ENCODE measurements at regions not wholly inside any gene's neighbourhood (a gene's known extent, or its start where the extent isn't known, plus 50 kb on each side); places are given as distances from the start of the nearest gene placed in this dataset.

GRCh38 chr13:84443463-84443862 is 561.2 kb upstream of the SLITRK1 start:
- intact Hi-C loops (cut with DNase I) = no loop called here
- H3K4me1 ChIP-seq = no peaks in the 10 kb centered on the region
- no peak for DNase-seq
- H3K27me3 ChIP-seq (ENCODE audit: insufficient read depth in 3 of 3, low read length in 2 of 3) = no peaks in the 10 kb centered on the region
- TF ChIP-seq CTCF (IDR thresholded peaks at IDR 0.05) = no peak
- H3K9me3 ChIP-seq = no peaks in the 10 kb centered on the region
- H3K27ac ChIP-seq = no peak overlapping the region
- H3K36me3 ChIP-seq (ENCODE audit: insufficient read depth in 1 of 2, low read depth in 1 of 2) = no peaks in the 10 kb centered on the region
- ATAC-seq = no peak
- H3K4me3 ChIP-seq = no peak overlapping the region

- Histone ChIP-seq H3K4me3 (no peak overlapping the region), H3K36me3 (ENCODE audit: insufficient read depth in 1 of 2, low read depth in 1 of 2) (no peaks in the 10 kb centered on the region), H3K9me3 (no peaks in the 10 kb centered on the region), H3K4me1 (no peaks in the 10 kb centered on the region), H3K27ac (no peak overlapping the region), H3K27me3 (ENCODE audit: insufficient read depth in 3 of 3, low read length in 2 of 3) (no peaks in the 10 kb centered on the region)
- 91 to 100% (median 96%) methylated on average over 1 of the region's 1 CpG for WGBS, 3 donors
- no peak for TF ChIP-seq CTCF (IDR thresholded peaks at IDR 0.05)
- intact Hi-C loops (cut with DNase I) = no loop called here
- ATAC-seq (no peak), DNase-seq (no peak)
These were observed 556.8 kb upstream of the SLITRK1 start for GRCh38 chr13:84439108-84439507.

GRCh38 chr13:84433024-84433423 is 550.8 kb upstream of the SLITRK1 start:
- H3K27ac ChIP-seq = no peak overlapping the region

GRCh38 chr13:84431646-84432045 is 549.4 kb upstream of the SLITRK1 start:
- Histone ChIP-seq H3K27ac (no peak overlapping the region), H3K27me3 (ENCODE audit: insufficient read depth in 3 of 3, low read length in 2 of 3) (no peaks in the 10 kb centered on the region), H3K4me3 (no peak overlapping the region), H3K9me3 (no peaks in the 10 kb centered on the region), H3K36me3 (ENCODE audit: insufficient read depth in 1 of 2, low read depth in 1 of 2) (no peaks in the 10 kb centered on the region), H3K4me1 (no peaks in the 10 kb centered on the region)
- TF ChIP-seq CTCF (IDR thresholded peaks at IDR 0.05) = no peak
- DNase-seq (no peak), ATAC-seq (no peak)
- intact Hi-C loops (cut with DNase I) = no loop called here
- WGBS, 3 donors = 45 to 52% (median 47%) methylated on average over 1 of the region's 1 CpG

More at GRCh38 chr13:84433024-84433423, 550.8 kb upstream of the SLITRK1 start:
- DNase-seq (no peak), ATAC-seq (no peak)
- 90 to 94% (median 92%) methylated on average over 2 of the region's 2 CpGs for WGBS, 3 donors
- Histone ChIP-seq H3K36me3 (ENCODE audit: insufficient read depth in 1 of 2, low read depth in 1 of 2) (no peaks in the 10 kb centered on the region), H3K4me3 (no peak overlapping the region), H3K4me1 (no peaks in the 10 kb centered on the region), H3K9me3 (no peaks in the 10 kb centered on the region), H3K27me3 (ENCODE audit: insufficient read depth in 3 of 3, low read length in 2 of 3) (no peaks in the 10 kb centered on the region)
- intact Hi-C loops (cut with DNase I) = no loop called here
- TF ChIP-seq CTCF (IDR thresholded peaks at IDR 0.05) = no peak

GRCh38 chr13:84430446-84430845 is 548.2 kb upstream of the SLITRK1 start:
- no peak for ATAC-seq
- 44 to 59% (median 46%) methylated on average over 4 of the region's 4 CpGs for WGBS, 3 donors
- H3K27me3 ChIP-seq (ENCODE audit: insufficient read depth in 3 of 3, low read length in 2 of 3) = no peaks in the 10 kb centered on the region

More at GRCh38 chr13:84430446-84430845, 548.2 kb upstream of the SLITRK1 start:
- H3K9me3 ChIP-seq = no peaks in the 10 kb centered on the region
- H3K36me3 ChIP-seq (ENCODE audit: insufficient read depth in 1 of 2, low read depth in 1 of 2) = no peaks in the 10 kb centered on the region
- no peak for TF ChIP-seq CTCF (IDR thresholded peaks at IDR 0.05)
- H3K4me3 ChIP-seq = no peak overlapping the region
- intact Hi-C loops (cut with DNase I) = no loop called here
- DNase-seq = no peak
- H3K4me1 ChIP-seq = no peaks in the 10 kb centered on the region
- H3K27ac ChIP-seq = no peak overlapping the region
